Adipocyte (in vitro differentiated cells): ENCODE measurements at regions not wholly inside any gene's neighbourhood (a gene's known extent, or its start where the extent isn't known, plus 50 kb on each side); places are given as distances from the start of the nearest gene placed in this dataset.
A peak's percentile ranks its signal among the peaks of the same experiment; 100 is the strongest.

Experiments
- DNase-seq: peaks from one replicate; pipeline ENCODE4 v3.0.0-alpha.2; 2015; ENCODE audit warnings: low read depth
- H3K27me3 ChIP-seq: replicated peaks from 2 replicates; pipeline ENCODE4 v1.7.0; 2013; ENCODE audit warnings: mild to moderate bottlenecking, low read length, moderate library complexity; ENCODE audit not compliant: control insufficient read depth, insufficient read depth
- H3K36me3 ChIP-seq: 2 replicates; pipeline ENCODE4 v1.7.0; 2013; ENCODE audit warnings: low read length, mild to moderate bottlenecking, moderate library complexity; ENCODE audit not compliant: control insufficient read depth, insufficient read depth, severe bottlenecking
- H3K4me1 ChIP-seq: 2 replicates; pipeline ENCODE4 v1.7.0; 2013; ENCODE audit warnings: mild to moderate bottlenecking, low read length, moderate library complexity; ENCODE audit not compliant: control insufficient read depth, insufficient read depth
- H3K4me3 ChIP-seq: 2 replicates; pipeline ENCODE4 v1.7.0; 2013; ENCODE audit warnings: mild to moderate bottlenecking, low read length, moderate library complexity
- H3K9ac ChIP-seq: 2 replicates; pipeline ENCODE4 v1.7.0; 2013; ENCODE audit warnings: mild to moderate bottlenecking, low read length, moderate library complexity
- H3K9me3 ChIP-seq: 2 replicates; pipeline ENCODE4 v1.7.0; 2013; ENCODE audit warnings: mild to moderate bottlenecking, low read length, moderate library complexity; ENCODE audit not compliant: control insufficient read depth

GRCh38 chr1:117284399-117285215, 73.9 kb upstream of the VTCN1 start:
- DNase-seq, result peak; percentile 74

GRCh38 chr1:117278531-117278930, 67.8 kb upstream of the VTCN1 start:
- Histone ChIP-seq H3K4me1 (no peaks in the 10 kb centered on the region), H3K9me3 (no peaks in the 10 kb centered on the region), H3K36me3 (no peaks in the 10 kb centered on the region), H3K9ac (no peak overlapping the region), H3K27me3 (no peaks in the 10 kb centered on the region), H3K4me3 (no peak overlapping the region)
- no peak for DNase-seq

More at GRCh38 chr1:117284399-117285215, 73.9 kb upstream of the VTCN1 start:
- Histone ChIP-seq H3K9ac (no peak overlapping the region), H3K27me3 (no peaks in the 10 kb centered on the region), H3K36me3 (no peaks in the 10 kb centered on the region), H3K4me1 (no peaks in the 10 kb centered on the region), H3K4me3 (no peak overlapping the region), H3K9me3 (no peaks in the 10 kb centered on the region)

DNA sequence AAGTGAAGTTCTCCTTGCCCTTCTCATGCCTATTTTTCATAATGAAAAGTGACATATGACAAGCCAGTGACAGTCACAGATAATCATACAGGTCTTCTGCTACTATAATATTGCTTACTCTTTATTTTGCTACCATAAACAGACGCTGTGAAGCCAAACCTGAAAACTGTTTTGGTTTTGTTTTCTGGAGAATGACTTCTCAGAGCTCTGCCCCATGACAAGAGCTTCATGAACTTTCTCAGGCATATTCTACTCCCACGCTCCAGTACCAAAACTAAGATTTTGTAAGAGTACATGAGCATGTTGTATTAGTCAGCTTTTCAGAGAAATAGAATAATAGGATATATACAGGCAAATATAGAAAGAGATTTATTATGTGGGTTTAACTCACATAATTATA, 64.3 kb upstream of the VTCN1 start:
- no peaks in the 10 kb centered on the region for H3K4me1 ChIP-seq
- no peak overlapping the region for H3K4me3 ChIP-seq
- no peaks in the 10 kb centered on the region for H3K36me3 ChIP-seq
- H3K9me3 ChIP-seq, result peaks cover 12% of the 10 kb centered on the region
- DNase-seq, result peak; percentile 44
- H3K27me3 ChIP-seq, result no peaks in the 10 kb centered on the region
- no peak overlapping the region for H3K9ac ChIP-seq

- no peak overlapping the region for H3K9ac ChIP-seq
- H3K27me3 ChIP-seq, result no peaks in the 10 kb centered on the region
- H3K4me1 ChIP-seq, result peaks cover 6% of the 10 kb centered on the region
- no peak for DNase-seq
- H3K9me3 ChIP-seq, result peaks cover 12% of the 10 kb centered on the region
- H3K4me3 ChIP-seq, result no peak overlapping the region
- no peaks in the 10 kb centered on the region for H3K36me3 ChIP-seq
Measured at GRCh38 chr1:117271959-117272358, 61.2 kb upstream of the VTCN1 start.

DNA sequence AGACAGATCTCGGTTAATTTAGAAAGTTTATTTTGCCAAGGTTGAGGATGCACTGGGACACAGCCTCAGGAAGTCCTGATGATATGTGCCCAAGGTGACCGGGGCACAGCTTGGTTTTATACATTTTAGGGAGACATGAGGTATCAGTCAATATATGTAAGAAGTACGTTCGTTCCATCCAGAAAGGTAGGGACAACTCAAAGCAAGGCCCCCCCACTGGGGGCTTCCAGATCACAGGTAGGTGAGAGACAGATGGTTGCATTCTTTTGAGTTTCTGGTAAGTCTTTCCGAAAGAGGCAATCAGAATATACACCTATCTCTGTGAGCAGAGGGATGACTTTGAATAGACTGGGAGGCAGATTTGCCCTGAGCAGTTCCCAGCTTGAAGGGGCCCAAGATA, 60.4 kb upstream of the VTCN1 start:
- no peak overlapping the region for H3K4me3 ChIP-seq

GRCh38 chr1:117270679-117271078, 60.0 kb upstream of the VTCN1 start:
- Histone ChIP-seq H3K9me3 (peaks cover 12% of the 10 kb centered on the region), H3K4me1 (peaks cover 9% of the 10 kb centered on the region), H3K9ac (no peak overlapping the region), H3K36me3 (no peaks in the 10 kb centered on the region), H3K4me3 (no peak overlapping the region), H3K27me3 (no peaks in the 10 kb centered on the region)
- DNase-seq, result no peak

More for the DNA sequence above, 60.4 kb upstream of the VTCN1 start:
- H3K9ac ChIP-seq, result no peak overlapping the region
- H3K36me3 ChIP-seq, result no peaks in the 10 kb centered on the region
- no peak for DNase-seq
- H3K9me3 ChIP-seq, result peaks cover 12% of the 10 kb centered on the region
- H3K27me3 ChIP-seq, result no peaks in the 10 kb centered on the region
- peaks cover 9% of the 10 kb centered on the region for H3K4me1 ChIP-seq

- Histone ChIP-seq H3K36me3 (no peaks in the 10 kb centered on the region), H3K4me1 (peaks cover 9% of the 10 kb centered on the region), H3K9ac (no peak overlapping the region), H3K4me3 (no peak overlapping the region), H3K27me3 (no peaks in the 10 kb centered on the region), H3K9me3 (peaks cover 12% of the 10 kb centered on the region)
- no peak for DNase-seq
Measured at GRCh38 chr1:117268535-117269455, 58.1 kb upstream of the VTCN1 start.

DNA sequence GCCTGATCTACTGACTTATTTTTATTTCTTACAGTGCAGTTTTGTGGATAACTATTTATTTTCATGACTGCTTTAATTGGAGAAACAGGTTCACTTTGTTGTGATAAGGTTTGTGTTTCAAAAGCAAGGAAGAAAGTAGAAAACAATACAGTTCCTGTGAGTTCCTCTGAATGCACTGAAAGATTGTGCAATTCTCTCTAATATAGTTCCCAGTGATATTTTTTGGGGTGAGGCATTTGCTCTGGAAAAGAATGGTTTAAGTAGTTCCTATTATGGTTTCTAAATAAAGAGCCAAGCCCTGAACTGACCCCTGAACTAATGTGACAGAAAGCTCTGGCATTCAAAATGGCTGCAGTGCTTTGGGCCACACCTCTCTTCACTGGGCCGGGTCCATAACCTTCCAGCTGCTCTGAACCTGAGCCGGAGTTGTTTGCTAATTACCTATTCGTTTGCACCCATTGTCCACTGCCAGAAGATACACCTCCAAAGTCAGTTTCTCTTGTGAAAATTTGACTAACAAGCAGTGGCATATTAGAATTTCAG, 56.6 kb upstream of the VTCN1 start:
- H3K4me3 ChIP-seq, result no peak overlapping the region
- no peak for DNase-seq
- no peaks in the 10 kb centered on the region for H3K36me3 ChIP-seq

GRCh38 chr1:117262976-117263375, 52.2 kb upstream of the VTCN1 start:
- H3K4me3 ChIP-seq, result no peak overlapping the region
- peaks cover 13% of the 10 kb centered on the region for H3K9me3 ChIP-seq
- no peaks in the 10 kb centered on the region for H3K36me3 ChIP-seq
- DNase-seq, result no peak
- peaks cover 14% of the 10 kb centered on the region for H3K27me3 ChIP-seq
- H3K4me1 ChIP-seq, result peaks cover 9% of the 10 kb centered on the region
- no peak overlapping the region for H3K9ac ChIP-seq

More for the DNA sequence above, 56.6 kb upstream of the VTCN1 start:
- Histone ChIP-seq H3K27me3 (peaks cover 10% of the 10 kb centered on the region), H3K4me1 (peaks cover 9% of the 10 kb centered on the region), H3K9ac (no peak overlapping the region), H3K9me3 (peaks cover 1% of the 10 kb centered on the region)

DNA sequence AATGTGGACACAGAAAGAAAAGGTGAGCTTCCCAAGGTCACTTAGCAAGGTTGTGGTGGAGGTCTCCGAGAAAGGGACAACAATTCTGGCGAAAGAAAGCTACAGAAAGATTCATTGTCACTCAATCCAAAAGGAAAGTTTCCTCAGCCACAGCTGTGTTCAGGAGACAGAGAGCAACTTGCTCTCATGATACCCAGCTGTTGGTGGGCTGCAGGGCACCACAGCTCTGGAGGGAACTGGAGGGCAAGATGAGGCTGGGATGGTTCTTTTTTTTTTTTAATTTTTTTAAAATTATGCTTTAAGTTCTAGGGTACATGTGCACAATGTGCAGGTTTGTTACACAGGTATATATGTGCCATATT, 50.7 kb upstream of the VTCN1 start:
- Histone ChIP-seq H3K9me3 (peaks cover 13% of the 10 kb centered on the region), H3K36me3 (no peaks in the 10 kb centered on the region), H3K9ac (no peak overlapping the region), H3K4me1 (no peaks in the 10 kb centered on the region), H3K27me3 (peaks cover 14% of the 10 kb centered on the region), H3K4me3 (no peak overlapping the region)
- DNase-seq, result no peak

GRCh38 chr1:117260761-117261423, 50.2 kb upstream of the VTCN1 start:
- H3K9me3 ChIP-seq, result peaks cover 13% of the 10 kb centered on the region
- peaks cover 14% of the 10 kb centered on the region for H3K27me3 ChIP-seq
- no peak overlapping the region for H3K4me3 ChIP-seq
- H3K4me1 ChIP-seq, result no peaks in the 10 kb centered on the region
- no peaks in the 10 kb centered on the region for H3K36me3 ChIP-seq
- no peak overlapping the region for H3K9ac ChIP-seq
- no peak for DNase-seq
